OCI-LY7 (cell line): ENCODE measurements at regions not wholly inside any gene's neighbourhood (a gene's known extent, or its start where the extent isn't known, plus 50 kb on each side); places are given as distances from the start of the nearest gene placed in this dataset.

ENCODE experiments used
- EZH2phosphoT487 ChIP-seq: fragments of 200-600 bp; sonication (generic); IDR thresholded peaks from 2 replicates; pipeline ENCODE4 v1.6.1; 2018; ENCODE audit warnings: low read depth, borderline replicate concordance, mild to moderate bottlenecking, mixed run types, antibody characterized with exemption, low read length, moderate library complexity, mixed read lengths
- TF ChIP-seq, protein P1 (sequence below): fragments of 200-600 bp; sonication (generic); conservative IDR thresholded peaks from 2 replicates; pipeline ENCODE4 v1.5.1; 2014; ENCODE audit warnings: mild to moderate bottlenecking, antibody characterized with exemption, low read length, moderate library complexity, mixed read lengths

DNA sequence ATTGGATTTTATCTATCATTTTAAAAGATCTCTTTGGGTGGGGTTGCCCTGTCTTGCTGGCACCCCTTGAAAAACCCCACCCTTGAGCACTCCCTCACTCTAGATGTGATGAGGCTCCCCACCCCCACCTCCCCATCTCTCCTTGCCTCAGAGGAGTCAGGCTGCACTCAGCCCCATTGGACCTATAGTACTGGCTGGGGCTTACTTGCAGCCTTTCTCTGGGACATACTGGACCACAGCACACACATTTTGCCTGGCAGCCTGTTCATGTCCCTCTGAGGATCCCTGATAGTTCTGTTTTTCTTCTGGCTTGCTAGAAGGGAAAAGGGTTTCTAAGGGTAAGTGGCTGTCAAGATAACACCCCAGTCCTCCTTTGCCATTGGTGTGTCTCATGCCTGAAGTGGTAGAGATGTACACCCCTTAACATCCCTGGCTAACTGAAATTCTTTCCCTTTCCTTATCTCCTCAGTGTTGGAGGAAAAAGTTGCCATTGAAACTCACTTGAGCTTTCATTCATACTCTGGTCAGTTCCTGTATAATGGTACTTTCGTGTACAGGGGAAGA, 553.4 kb upstream of the CITED2 start:
- TF ChIP-seq, protein P1, sequence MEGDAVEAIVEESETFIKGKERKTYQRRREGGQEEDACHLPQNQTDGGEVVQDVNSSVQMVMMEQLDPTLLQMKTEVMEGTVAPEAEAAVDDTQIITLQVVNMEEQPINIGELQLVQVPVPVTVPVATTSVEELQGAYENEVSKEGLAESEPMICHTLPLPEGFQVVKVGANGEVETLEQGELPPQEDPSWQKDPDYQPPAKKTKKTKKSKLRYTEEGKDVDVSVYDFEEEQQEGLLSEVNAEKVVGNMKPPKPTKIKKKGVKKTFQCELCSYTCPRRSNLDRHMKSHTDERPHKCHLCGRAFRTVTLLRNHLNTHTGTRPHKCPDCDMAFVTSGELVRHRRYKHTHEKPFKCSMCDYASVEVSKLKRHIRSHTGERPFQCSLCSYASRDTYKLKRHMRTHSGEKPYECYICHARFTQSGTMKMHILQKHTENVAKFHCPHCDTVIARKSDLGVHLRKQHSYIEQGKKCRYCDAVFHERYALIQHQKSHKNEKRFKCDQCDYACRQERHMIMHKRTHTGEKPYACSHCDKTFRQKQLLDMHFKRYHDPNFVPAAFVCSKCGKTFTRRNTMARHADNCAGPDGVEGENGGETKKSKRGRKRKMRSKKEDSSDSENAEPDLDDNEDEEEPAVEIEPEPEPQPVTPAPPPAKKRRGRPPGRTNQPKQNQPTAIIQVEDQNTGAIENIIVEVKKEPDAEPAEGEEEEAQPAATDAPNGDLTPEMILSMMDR = no peak
- TF ChIP-seq EZH2phosphoT487 = no peak
